HG03135 (cell line): ENCODE measurements at regions not wholly inside any gene's neighbourhood (a gene's known extent, or its start where the extent isn't known, plus 50 kb on each side); places are given as distances from the start of the nearest gene placed in this dataset.

Source experiments
- ATAC-seq: cut with Tn5 transposase; IDR thresholded peaks from one replicate; pipeline ENCODE4 v1.9.1; 2021; ENCODE audit warnings: mild to moderate bottlenecking, moderate library complexity; ENCODE audit not compliant: unreplicated experiment

GRCh38 chr11:127390465-127390864 is 389.9 kb upstream of the KIRREL3 start:
- ATAC-seq: no peak

- ATAC-seq: no peak
Measured at GRCh38 chr11:127385071-127385470, 384.5 kb upstream of the KIRREL3 start.

GRCh38 chr11:127383026-127383425 is 382.5 kb upstream of the KIRREL3 start:
- no peak for ATAC-seq

- ATAC-seq: no peak
Measured at GRCh38 chr11:127381247-127381646, 380.7 kb upstream of the KIRREL3 start.

- ATAC-seq: no peak
Measured at GRCh38 chr11:127379686-127380085, 379.1 kb upstream of the KIRREL3 start.

GRCh38 chr11:127376301-127376700 is 375.7 kb upstream of the KIRREL3 start:
- ATAC-seq: no peak

- no peak for ATAC-seq
Measured at GRCh38 chr11:127369356-127369755, 368.8 kb upstream of the KIRREL3 start.

- ATAC-seq: no peak
Measured at GRCh38 chr11:127362754-127363308, 362.3 kb upstream of the KIRREL3 start.

- ATAC-seq: no peak
Measured at GRCh38 chr11:127358160-127358559, 357.6 kb upstream of the KIRREL3 start.

- no peak for ATAC-seq
Measured at GRCh38 chr11:127350476-127350875, 349.9 kb upstream of the KIRREL3 start.

GRCh38 chr11:127345819-127346459 is 345.4 kb upstream of the KIRREL3 start:
- ATAC-seq: no peak

- no peak for ATAC-seq
Measured at GRCh38 chr11:127340438-127340837, 339.9 kb upstream of the KIRREL3 start.

GRCh38 chr11:127339376-127339775 is 338.8 kb upstream of the KIRREL3 start:
- no peak for ATAC-seq

GRCh38 chr11:127338380-127339259 is 338.1 kb upstream of the KIRREL3 start:
- ATAC-seq: no peak

GRCh38 chr11:127334466-127334865 is 333.9 kb upstream of the KIRREL3 start:
- no peak for ATAC-seq

- no peak for ATAC-seq
Measured at GRCh38 chr11:127332896-127333295, 332.3 kb upstream of the KIRREL3 start.

GRCh38 chr11:127330044-127330443 is 329.5 kb upstream of the KIRREL3 start:
- ATAC-seq: no peak

GRCh38 chr11:127308291-127308690 is 307.7 kb upstream of the KIRREL3 start:
- ATAC-seq: no peak

- ATAC-seq: no peak
Measured at GRCh38 chr11:127307700-127308099, 307.1 kb upstream of the KIRREL3 start.

GRCh38 chr11:127304634-127305033 is 304.1 kb upstream of the KIRREL3 start:
- no peak for ATAC-seq

GRCh38 chr11:127288926-127289325 is 288.4 kb upstream of the KIRREL3 start:
- no peak for ATAC-seq

- no peak for ATAC-seq
Measured at GRCh38 chr11:127281534-127281933, 281.0 kb upstream of the KIRREL3 start.
